ENCODE measurements at regions not wholly inside any gene's neighbourhood (a gene's known extent, or its start where the extent isn't known, plus 50 kb on each side); places are given as distances from the start of the nearest gene placed in this dataset.

- no peak overlapping the region for H3K27ac ChIP-seq
- no peaks in the 10 kb centered on the region for H3K36me3 ChIP-seq
- DNase-seq (peak in 1 of 2 donors; percentile 21), ATAC-seq (ENCODE audit: low FRiP score in 2 of 2) (no peak)
- H3K27me3 ChIP-seq = no peaks in the 10 kb centered on the region
- WGBS, 2 donors = 60 to 85% methylated on average over 3 of the region's 3 CpGs
- TF ChIP-seq POLR2AphosphoS5 (IDR thresholded peaks at IDR 0.05) (no peak), POLR2A (IDR thresholded peaks at IDR 0.05) (no peak)
- H3K4me1 ChIP-seq = no peaks in the 10 kb centered on the region
- no peak overlapping the region for H3K4me3 ChIP-seq
- H3K9me3 ChIP-seq = no peaks in the 10 kb centered on the region
These were observed 134.4 kb downstream of the NXPE2 start for GRCh38 chr11:114812733-114813132.

- no peaks in the 10 kb centered on the region for H3K27me3 ChIP-seq
- TF ChIP-seq EP300 (IDR thresholded peaks at IDR 0.05) (no peak), POLR2AphosphoS5 (IDR thresholded peaks at IDR 0.05) (no peak), POLR2A (IDR thresholded peaks at IDR 0.05) (no peak), CTCF (IDR thresholded peaks at IDR 0.05) (no peak)
- H3K36me3 ChIP-seq = no peaks in the 10 kb centered on the region
- no peak overlapping the region for H3K27ac ChIP-seq
- no peaks in the 10 kb centered on the region for H3K9me3 ChIP-seq
- 85 to 90% methylated on average over 4 of the region's 4 CpGs for WGBS, 2 donors
- H3K4me3 ChIP-seq = no peak overlapping the region
- no peaks in the 10 kb centered on the region for H3K4me1 ChIP-seq
- ATAC-seq (ENCODE audit: low FRiP score in 2 of 2) = no peak
- no peak for DNase-seq
These were observed 134.9 kb downstream of the NXPE2 start for GRCh38 chr11:114813189-114813718.

- ATAC-seq (ENCODE audit: low FRiP score in 2 of 2) (no peak), DNase-seq (no peak)
- Histone ChIP-seq H3K4me3 (no peak overlapping the region), H3K4me1 (no peaks in the 10 kb centered on the region), H3K27me3 (no peaks in the 10 kb centered on the region), H3K27ac (no peak overlapping the region), H3K9me3 (no peaks in the 10 kb centered on the region), H3K36me3 (no peaks in the 10 kb centered on the region)
- TF ChIP-seq CTCF (IDR thresholded peaks at IDR 0.05) = no peak
- TF ChIP-seq POLR2A (IDR thresholded peaks at IDR 0.05) = no peak
- TF ChIP-seq EP300 (IDR thresholded peaks at IDR 0.05) = no peak
- TF ChIP-seq POLR2AphosphoS5 (IDR thresholded peaks at IDR 0.05) = no peak
These were observed 136.8 kb downstream of the NXPE2 start for GRCh38 chr11:114815176-114815575.

- no peak overlapping the region for H3K27ac ChIP-seq
- no peaks in the 10 kb centered on the region for H3K36me3 ChIP-seq
- DNase-seq (no peak), ATAC-seq (ENCODE audit: low FRiP score in 2 of 2) (no peak)
- no peaks in the 10 kb centered on the region for H3K4me1 ChIP-seq
- no peaks in the 10 kb centered on the region for H3K9me3 ChIP-seq
- 90 to 94% methylated on average over 1 of the region's 1 CpG for WGBS, 2 donors
- no peaks in the 10 kb centered on the region for H3K27me3 ChIP-seq
- TF ChIP-seq POLR2AphosphoS5 (IDR thresholded peaks at IDR 0.05) = no peak
- no peak for TF ChIP-seq POLR2A (IDR thresholded peaks at IDR 0.05)
- no peak for TF ChIP-seq CTCF (IDR thresholded peaks at IDR 0.05)
- no peak for TF ChIP-seq EP300 (IDR thresholded peaks at IDR 0.05)
- no peak overlapping the region for H3K4me3 ChIP-seq
These were observed 137.4 kb downstream of the NXPE2 start for GRCh38 chr11:114815761-114816160.

GRCh38 chr11:114816791-114817190 is 138.5 kb downstream of the NXPE2 start:
- WGBS, 2 donors = 88 to 89% methylated on average over 2 of the region's 2 CpGs
- H3K9me3 ChIP-seq = no peaks in the 10 kb centered on the region
- TF ChIP-seq CTCF (IDR thresholded peaks at IDR 0.05) (no peak), POLR2A (IDR thresholded peaks at IDR 0.05) (no peak), POLR2AphosphoS5 (IDR thresholded peaks at IDR 0.05) (no peak), EP300 (IDR thresholded peaks at IDR 0.05) (no peak)
- H3K36me3 ChIP-seq = no peaks in the 10 kb centered on the region
- no peaks in the 10 kb centered on the region for H3K27me3 ChIP-seq
- no peak overlapping the region for H3K4me3 ChIP-seq
- DNase-seq (no peak), ATAC-seq (ENCODE audit: low FRiP score in 2 of 2) (no peak)
- H3K4me1 ChIP-seq = no peaks in the 10 kb centered on the region
- H3K27ac ChIP-seq = no peak overlapping the region

Measured in upper lobe of left lung (tissue), 6 donors.